ENCODE measurements at regions not wholly inside any gene's neighbourhood (a gene's known extent, or its start where the extent isn't known, plus 50 kb on each side); places are given as distances from the start of the nearest gene placed in this dataset.
"Not testable (repeated sequence)": the region's sequence is repeated elsewhere in the genome, so short reads cannot be mapped to it uniquely, and the experiment has no call there.

DNA sequence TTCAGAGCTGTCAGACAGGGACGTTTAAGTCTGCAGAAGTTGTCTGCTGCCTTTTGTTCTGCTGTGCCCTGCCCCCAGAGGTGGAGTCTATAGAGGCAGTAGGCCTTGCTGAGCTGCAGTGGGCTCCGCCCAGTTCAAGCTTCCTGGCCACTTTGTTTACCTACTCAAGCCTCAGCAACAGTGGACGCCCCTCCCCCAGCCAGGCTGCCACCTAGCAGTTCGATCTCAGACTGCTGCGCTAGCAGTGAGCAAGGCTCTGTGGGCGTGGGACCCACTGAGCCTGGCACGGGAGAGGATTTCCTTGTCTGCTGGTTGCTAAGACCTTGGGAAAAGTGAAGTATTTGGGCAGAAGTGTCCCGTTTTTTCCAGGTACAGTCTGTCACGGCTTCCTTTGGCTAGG, 59.6 kb upstream of the SMARCAD1 start:
- not testable (repeated sequence) for DNase-seq (ENCODE audit: low read depth)

DNA sequence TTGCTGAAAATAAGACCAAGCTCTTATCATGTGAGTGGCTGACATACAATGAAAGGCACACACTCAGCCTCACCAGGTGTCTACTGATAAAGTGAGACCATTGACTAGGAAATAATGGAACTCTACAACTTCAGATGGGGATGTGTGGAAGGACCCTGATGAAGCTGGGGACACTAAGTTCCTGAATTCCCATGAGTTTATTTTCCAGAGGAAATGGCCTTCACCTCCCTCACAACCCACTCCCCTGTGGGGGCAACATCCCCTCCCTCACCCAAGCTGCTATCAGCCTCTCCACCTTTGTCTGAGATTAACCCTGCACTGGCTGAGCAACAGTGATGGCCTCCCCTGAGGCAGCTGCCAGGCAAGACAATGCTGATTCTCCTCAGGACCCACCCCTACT, 55.2 kb upstream of the SMARCAD1 start:
- DNase-seq (ENCODE audit: low read depth) = no peak

DNA sequence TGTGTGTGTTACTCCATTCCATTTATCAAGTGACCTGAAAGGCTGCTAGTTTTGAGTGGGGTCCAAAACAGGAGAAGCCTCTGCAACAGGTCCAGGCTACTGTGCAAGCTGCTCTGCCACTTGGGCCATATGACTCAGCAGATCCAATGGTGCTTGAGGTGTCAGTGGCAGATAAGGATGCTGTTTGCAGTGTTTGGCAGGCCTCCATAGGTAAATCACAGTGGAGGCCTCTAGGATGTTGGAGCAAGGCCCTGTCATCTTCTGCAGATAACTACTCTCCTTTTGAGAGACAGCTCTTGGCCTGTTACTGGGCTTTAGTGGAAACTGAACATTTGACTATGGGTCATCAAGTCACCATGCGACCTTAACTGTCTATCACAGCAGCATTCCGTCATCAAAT, 52.3 kb upstream of the SMARCAD1 start:
- not testable (repeated sequence) for DNase-seq (ENCODE audit: low read depth)

DNA sequence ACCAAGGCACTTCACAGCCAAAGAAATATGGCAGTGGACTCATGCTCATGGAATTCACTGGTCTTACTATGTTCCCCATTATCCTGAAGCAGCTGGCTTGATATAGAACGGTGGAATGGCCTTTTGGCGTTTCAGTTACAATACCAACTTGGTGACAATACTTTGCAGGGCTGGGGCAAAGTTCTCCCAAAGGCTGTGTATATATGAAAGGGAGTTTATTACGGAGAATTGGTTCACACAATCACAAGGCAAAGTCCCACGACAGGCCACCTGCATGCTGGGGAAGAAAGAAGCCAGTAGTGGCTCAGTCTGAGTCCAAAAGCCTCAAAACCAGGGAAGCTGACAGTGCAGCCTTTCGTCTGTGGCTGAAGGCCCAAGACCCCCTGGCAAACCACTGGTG, 50.8 kb upstream of the SMARCAD1 start:
- no peak for DNase-seq (ENCODE audit: low read depth)

Data from HT1080 (cell line).